ENCODE measurements at regions not wholly inside any gene's neighbourhood (a gene's known extent, or its start where the extent isn't known, plus 50 kb on each side); places are given as distances from the start of the nearest gene placed in this dataset.

- peaks cover 0 to 3% of the 10 kb centered on the region in 2 experiments for H3K9me3 ChIP-seq (ENCODE audit: control insufficient read depth in 2 of 2, low read length in 2 of 2)
- H3K4me1 Mint-ChIP-seq: no peaks in the 10 kb centered on the region
- H3K27me3 Mint-ChIP-seq: no peaks in the 10 kb centered on the region
- H3K27me3 ChIP-seq (ENCODE audit: control insufficient read depth, insufficient read depth, low read length): no peaks in the 10 kb centered on the region
- H3K27ac ChIP-seq (ENCODE audit: insufficient read depth, low read length, poor library complexity, severe bottlenecking): no peak overlapping the region
- peaks cover 0 to 15% (median 5%) of the 10 kb centered on the region in 7 donors for H3K9me3 Mint-ChIP-seq
- no peaks in the 10 kb centered on the region for H3K36me3 ChIP-seq (ENCODE audit: control insufficient read depth, insufficient read depth, low read length)
- no peak for ATAC-seq (ENCODE audit: low read depth in 2 of 2)
- no peak overlapping the region for H3K4me3 ChIP-seq (ENCODE audit: low read depth, low read length)
- H3K36me3 Mint-ChIP-seq: no peaks in the 10 kb centered on the region
- H3K27ac Mint-ChIP-seq: no peak overlapping the region
- H3K4me3 Mint-ChIP-seq: no peak overlapping the region
- no peak for DNase-seq
- no peaks in the 10 kb centered on the region for H3K4me1 ChIP-seq (ENCODE audit: control insufficient read depth, insufficient read depth, low read length, poor library complexity, severe bottlenecking)
Measured at GRCh38 chr11:29119116-29119515, 897.7 kb downstream of the KCNA4 start.

GRCh38 chr11:29100967-29101366, 915.9 kb downstream of the KCNA4 start:
- Histone ChIP-seq H3K27me3 (ENCODE audit: control insufficient read depth, insufficient read depth, low read length) (no peaks in the 10 kb centered on the region), H3K27ac (ENCODE audit: insufficient read depth, low read length, poor library complexity, severe bottlenecking) (no peak overlapping the region), H3K36me3 (ENCODE audit: control insufficient read depth, insufficient read depth, low read length) (no peaks in the 10 kb centered on the region), H3K4me1 (ENCODE audit: control insufficient read depth, insufficient read depth, low read length, poor library complexity, severe bottlenecking) (no peaks in the 10 kb centered on the region), H3K9me3 (ENCODE audit: control insufficient read depth in 2 of 2, low read length in 2 of 2) (peaks cover 3 to 4% of the 10 kb centered on the region in 2 experiments), H3K4me3 (ENCODE audit: low read depth, low read length) (no peak overlapping the region)
- no peaks in the 10 kb centered on the region for H3K27me3 Mint-ChIP-seq
- no peak for DNase-seq
- H3K27ac Mint-ChIP-seq: no peak overlapping the region
- H3K4me1 Mint-ChIP-seq: peaks cover 0 to 5% (median 0%) of the 10 kb centered on the region in 4 donors
- no peak for ATAC-seq (ENCODE audit: low read depth in 2 of 2)
- no peak overlapping the region for H3K4me3 Mint-ChIP-seq
- H3K36me3 Mint-ChIP-seq: no peaks in the 10 kb centered on the region
- H3K9me3 Mint-ChIP-seq: peaks cover 0 to 24% (median 9%) of the 10 kb centered on the region in 7 donors

- no peak overlapping the region for H3K27ac Mint-ChIP-seq
- no peak overlapping the region for H3K4me3 Mint-ChIP-seq
- Histone ChIP-seq H3K4me3 (ENCODE audit: low read depth, low read length) (no peak overlapping the region), H3K27ac (ENCODE audit: insufficient read depth, low read length, poor library complexity, severe bottlenecking) (no peak overlapping the region), H3K27me3 (ENCODE audit: control insufficient read depth, insufficient read depth, low read length) (no peaks in the 10 kb centered on the region), H3K9me3 (ENCODE audit: control insufficient read depth in 2 of 2, low read length in 2 of 2) (peaks cover 0 to 4% of the 10 kb centered on the region in 2 experiments), H3K4me1 (ENCODE audit: control insufficient read depth, insufficient read depth, low read length, poor library complexity, severe bottlenecking) (no peaks in the 10 kb centered on the region), H3K36me3 (ENCODE audit: control insufficient read depth, insufficient read depth, low read length) (no peaks in the 10 kb centered on the region)
- DNase-seq (no peak), ATAC-seq (ENCODE audit: low read depth in 2 of 2) (no peak)
- H3K9me3 Mint-ChIP-seq: peaks cover 0 to 12% (median 5%) of the 10 kb centered on the region in 7 donors
- H3K4me1 Mint-ChIP-seq: no peaks in the 10 kb centered on the region
- no peaks in the 10 kb centered on the region for H3K27me3 Mint-ChIP-seq
- H3K36me3 Mint-ChIP-seq: no peaks in the 10 kb centered on the region
Measured at GRCh38 chr11:29095821-29096220, 921.0 kb downstream of the KCNA4 start.

GRCh38 chr11:29093416-29094120, 923.3 kb downstream of the KCNA4 start:
- Mint-ChIP-seq H3K27me3 (no peaks in the 10 kb centered on the region), H3K4me1 (no peaks in the 10 kb centered on the region), H3K36me3 (no peaks in the 10 kb centered on the region), H3K27ac (no peak overlapping the region), H3K9me3 (peaks cover 3 to 11% (median 8%) of the 10 kb centered on the region in 7 donors), H3K4me3 (no peak overlapping the region)
- ATAC-seq (ENCODE audit: low read depth in 2 of 2) (no peak), DNase-seq (no peak)
- Histone ChIP-seq H3K36me3 (ENCODE audit: control insufficient read depth, insufficient read depth, low read length) (no peaks in the 10 kb centered on the region), H3K4me3 (ENCODE audit: low read depth, low read length) (no peak overlapping the region), H3K27ac (ENCODE audit: insufficient read depth, low read length, poor library complexity, severe bottlenecking) (no peak overlapping the region), H3K27me3 (ENCODE audit: control insufficient read depth, insufficient read depth, low read length) (no peaks in the 10 kb centered on the region), H3K9me3 (ENCODE audit: control insufficient read depth in 2 of 2, low read length in 2 of 2) (peaks cover 0 to 4% of the 10 kb centered on the region in 2 experiments), H3K4me1 (ENCODE audit: control insufficient read depth, insufficient read depth, low read length, poor library complexity, severe bottlenecking) (no peaks in the 10 kb centered on the region)

- peaks cover 0 to 27% (median 8%) of the 10 kb centered on the region in 7 donors for H3K9me3 Mint-ChIP-seq
- Histone ChIP-seq H3K36me3 (ENCODE audit: control insufficient read depth, insufficient read depth, low read length) (no peaks in the 10 kb centered on the region), H3K9me3 (ENCODE audit: control insufficient read depth in 2 of 2, low read length in 2 of 2) (peaks cover 0 to 2% of the 10 kb centered on the region in 2 experiments), H3K27me3 (ENCODE audit: control insufficient read depth, insufficient read depth, low read length) (no peaks in the 10 kb centered on the region), H3K4me3 (ENCODE audit: low read depth, low read length) (no peak overlapping the region), H3K27ac (ENCODE audit: insufficient read depth, low read length, poor library complexity, severe bottlenecking) (no peak overlapping the region), H3K4me1 (ENCODE audit: control insufficient read depth, insufficient read depth, low read length, poor library complexity, severe bottlenecking) (no peaks in the 10 kb centered on the region)
- H3K36me3 Mint-ChIP-seq: no peaks in the 10 kb centered on the region
- no peak overlapping the region for H3K4me3 Mint-ChIP-seq
- DNase-seq: no peak
- no peak overlapping the region for H3K27ac Mint-ChIP-seq
- no peaks in the 10 kb centered on the region for H3K4me1 Mint-ChIP-seq
- H3K27me3 Mint-ChIP-seq: no peaks in the 10 kb centered on the region
- no peak for ATAC-seq (ENCODE audit: low read depth in 2 of 2)
Measured at GRCh38 chr11:29087200-29087812, 929.5 kb downstream of the KCNA4 start.

GRCh38 chr11:29075726-29076125, 941.1 kb downstream of the KCNA4 start:
- no peaks in the 10 kb centered on the region for H3K36me3 ChIP-seq (ENCODE audit: control insufficient read depth, insufficient read depth, low read length)
- ATAC-seq (ENCODE audit: low read depth in 2 of 2) (no peak), DNase-seq (no peak)
- H3K9me3 ChIP-seq (ENCODE audit: control insufficient read depth in 2 of 2, low read length in 2 of 2): peaks cover 1 to 9% of the 10 kb centered on the region in 2 experiments
- H3K4me1 Mint-ChIP-seq: no peaks in the 10 kb centered on the region
- no peaks in the 10 kb centered on the region for H3K4me1 ChIP-seq (ENCODE audit: control insufficient read depth, insufficient read depth, low read length, poor library complexity, severe bottlenecking)
- no peak overlapping the region for H3K4me3 Mint-ChIP-seq
- H3K4me3 ChIP-seq (ENCODE audit: low read depth, low read length): no peak overlapping the region
- H3K9me3 Mint-ChIP-seq: peaks cover 5 to 33% (median 14%) of the 10 kb centered on the region in 7 donors
- no peaks in the 10 kb centered on the region for H3K27me3 ChIP-seq (ENCODE audit: control insufficient read depth, insufficient read depth, low read length)
- no peak overlapping the region for H3K27ac ChIP-seq (ENCODE audit: insufficient read depth, low read length, poor library complexity, severe bottlenecking)
- H3K27ac Mint-ChIP-seq: no peak overlapping the region
- no peaks in the 10 kb centered on the region for H3K36me3 Mint-ChIP-seq
- no peaks in the 10 kb centered on the region for H3K27me3 Mint-ChIP-seq

- ATAC-seq (ENCODE audit: low read depth in 2 of 2): no peak
- Histone ChIP-seq H3K27ac (ENCODE audit: insufficient read depth, low read length, poor library complexity, severe bottlenecking) (no peak overlapping the region), H3K4me1 (ENCODE audit: control insufficient read depth, insufficient read depth, low read length, poor library complexity, severe bottlenecking) (no peaks in the 10 kb centered on the region), H3K27me3 (ENCODE audit: control insufficient read depth, insufficient read depth, low read length) (no peaks in the 10 kb centered on the region), H3K4me3 (ENCODE audit: low read depth, low read length) (no peak overlapping the region), H3K9me3 (ENCODE audit: control insufficient read depth in 2 of 2, low read length in 2 of 2) (no peaks in the 10 kb centered on the region), H3K36me3 (ENCODE audit: control insufficient read depth, insufficient read depth, low read length) (no peaks in the 10 kb centered on the region)
- H3K4me3 Mint-ChIP-seq: no peak overlapping the region
- no peaks in the 10 kb centered on the region for H3K36me3 Mint-ChIP-seq
- no peaks in the 10 kb centered on the region for H3K4me1 Mint-ChIP-seq
- no peaks in the 10 kb centered on the region for H3K27me3 Mint-ChIP-seq
- no peak overlapping the region for H3K27ac Mint-ChIP-seq
- no peak for DNase-seq
- H3K9me3 Mint-ChIP-seq: peaks cover 0 to 24% (median 6%) of the 10 kb centered on the region in 7 donors
Measured at GRCh38 chr11:29063630-29064361, 953.0 kb downstream of the KCNA4 start.
